GM13976 (cell line): ENCODE measurements at regions not wholly inside any gene's neighbourhood (a gene's known extent, or its start where the extent isn't known, plus 50 kb on each side); places are given as distances from the start of the nearest gene placed in this dataset.

Experiments
- DNase-seq: peaks from one replicate; pipeline ENCODE4 v3.0.0; 2012; ENCODE audit warnings: low spot score
- CTCF ChIP-seq: IDR thresholded peaks from 2 replicates; pipeline ENCODE4 v1.5.1; 2012; ENCODE audit warnings: borderline replicate concordance, mild to moderate bottlenecking; ENCODE audit not compliant: insufficient read depth; ENCODE audit errors: extremely low read depth, missing control alignments, control extremely low read depth
- in situ Hi-C: fragments of 300-500 bp; cut with MboI; formaldehyde crosslinking; loops from one replicate; pipeline ENCODE4 v1.12.0; 2022; ENCODE audit warnings: low sequenced_read_pairs, mixed read lengths, inconsistent platforms; ENCODE audit not compliant: unreplicated experiment

GRCh38 chr7:142460402-142461117, 202.7 kb upstream of the PRSS58 start:
- no peak for TF ChIP-seq CTCF
- DNase-seq = no peak
- in situ Hi-C loops = no loop called here

- peak; percentile 71 for TF ChIP-seq CTCF
- peak; percentile 50 for DNase-seq
- in situ Hi-C loops = no loop called here
These were observed 201.7 kb upstream of the PRSS58 start for GRCh38 chr7:142459551-142459963.

- no peak for TF ChIP-seq CTCF
- in situ Hi-C loops = no loop called here
- DNase-seq = no peak
These were observed 199.4 kb upstream of the PRSS58 start for GRCh38 chr7:142457146-142457703.

- in situ Hi-C loops = no loop called here
- TF ChIP-seq CTCF = no peak
- DNase-seq = no peak
These were observed 197.5 kb upstream of the PRSS58 start for GRCh38 chr7:142455392-142455791.

GRCh38 chr7:142454862-142455261, 197.0 kb upstream of the PRSS58 start:
- in situ Hi-C loops = no loop called here
- no peak for DNase-seq
- TF ChIP-seq CTCF = no peak

GRCh38 chr7:142452791-142453190, 194.9 kb upstream of the PRSS58 start:
- no peak for TF ChIP-seq CTCF
- DNase-seq = no peak
- in situ Hi-C loops = no loop called here
